ENCODE measurements at regions not wholly inside any gene's neighbourhood (a gene's known extent, or its start where the extent isn't known, plus 50 kb on each side); places are given as distances from the start of the nearest gene placed in this dataset.

- Histone ChIP-seq H3K27me3 (ENCODE audit: insufficient read depth, low read length) (no peaks in the 10 kb centered on the region), H3K27ac (ENCODE audit: low read depth, low read length) (no peak overlapping the region), H3K36me3 (ENCODE audit: insufficient read depth, low read length) (no peaks in the 10 kb centered on the region), H3K4me1 (ENCODE audit: insufficient read depth, low read length) (no peaks in the 10 kb centered on the region), H3K4me3 (ENCODE audit: low read length in 2 of 2) (no peak overlapping the region), H3K9me3 (ENCODE audit: control insufficient read depth in 1 of 2, low read length in 2 of 2) (no peaks in the 10 kb centered on the region)
- Mint-ChIP-seq H3K27me3 (peaks cover 4 to 6% of the 10 kb centered on the region in 2 donors), H3K4me1 (peaks cover 0 to 2% (median 0%) of the 10 kb centered on the region in 4 donors), H3K4me3 (no peak overlapping the region), H3K36me3 (no peaks in the 10 kb centered on the region), H3K9me3 (no peaks in the 10 kb centered on the region), H3K27ac (no peak overlapping the region)
- POLR2A ChIA-PET (ENCODE audit: partially characterized antibody), result no interaction called here
- CTCF ChIA-PET (ENCODE audit: partially characterized antibody), result interaction anchor here (0.7 to 0.8 kb wide), 2 partner anchors 9 to 621 kb away, joined by 4 to 6 read pairs; no protein-coding TSS in a partner anchor
- DNase-seq, result no peak
- intact Hi-C loops (cut with micrococcal nuclease), result no loop called here
Observed at GRCh38 chr2:222807431-222807830, 53.4 kb upstream of the ACSL3 start.

DNA sequence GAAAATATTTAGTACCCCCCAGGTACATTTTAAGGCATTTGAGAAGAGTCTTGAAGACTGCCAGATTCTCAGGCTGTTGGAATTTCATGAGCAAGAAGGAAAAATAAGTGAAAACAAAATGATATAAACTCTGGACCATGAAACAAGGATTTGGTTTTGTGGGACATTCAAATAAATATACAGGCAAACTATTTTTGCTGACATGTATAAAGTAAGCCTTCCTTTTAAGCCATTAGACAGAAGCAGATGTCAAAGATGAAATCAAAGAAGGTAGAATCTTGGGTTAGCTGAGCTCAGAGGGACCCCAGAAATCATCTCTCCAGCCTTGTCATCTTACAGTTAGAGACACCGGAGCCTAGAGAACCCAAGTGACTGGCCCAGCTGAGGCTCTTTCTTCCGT lies 51.3 kb upstream of the ACSL3 start:
- H3K36me3 Mint-ChIP-seq, result no peaks in the 10 kb centered on the region

GRCh38 chr2:222810044-222810443 lies 50.8 kb upstream of the ACSL3 start:
- DNase-seq, result no peak
- Histone ChIP-seq H3K36me3 (ENCODE audit: insufficient read depth, low read length) (no peaks in the 10 kb centered on the region), H3K9me3 (ENCODE audit: control insufficient read depth in 1 of 2, low read length in 2 of 2) (no peaks in the 10 kb centered on the region), H3K4me1 (ENCODE audit: insufficient read depth, low read length) (no peaks in the 10 kb centered on the region), H3K27me3 (ENCODE audit: insufficient read depth, low read length) (no peaks in the 10 kb centered on the region), H3K27ac (ENCODE audit: low read depth, low read length) (no peak overlapping the region), H3K4me3 (ENCODE audit: low read length in 2 of 2) (no peak overlapping the region)
- intact Hi-C loops (cut with micrococcal nuclease), result no loop called here
- H3K36me3 Mint-ChIP-seq, result no peaks in the 10 kb centered on the region
- H3K9me3 Mint-ChIP-seq, result no peaks in the 10 kb centered on the region
- CTCF ChIA-PET (ENCODE audit: partially characterized antibody), result interaction anchor here (0.5 kb wide), 1 partner anchor 13 kb away, joined by 4 read pairs; no protein-coding TSS in a partner anchor
- POLR2A ChIA-PET (ENCODE audit: partially characterized antibody), result no interaction called here
- peaks cover 1 to 4% of the 10 kb centered on the region in 2 donors for H3K27me3 Mint-ChIP-seq
- H3K27ac Mint-ChIP-seq, result no peak overlapping the region
- H3K4me1 Mint-ChIP-seq, result peaks cover 0 to 5% (median 0%) of the 10 kb centered on the region in 4 donors
- H3K4me3 Mint-ChIP-seq, result no peak overlapping the region

More for the DNA sequence above, 51.3 kb upstream of the ACSL3 start:
- peaks cover 1 to 4% of the 10 kb centered on the region in 2 donors for H3K27me3 Mint-ChIP-seq
- Histone ChIP-seq H3K27ac (ENCODE audit: low read depth, low read length) (no peak overlapping the region), H3K36me3 (ENCODE audit: insufficient read depth, low read length) (no peaks in the 10 kb centered on the region), H3K9me3 (ENCODE audit: control insufficient read depth in 1 of 2, low read length in 2 of 2) (no peaks in the 10 kb centered on the region), H3K4me3 (ENCODE audit: low read length in 2 of 2) (no peak overlapping the region), H3K4me1 (ENCODE audit: insufficient read depth, low read length) (no peaks in the 10 kb centered on the region), H3K27me3 (ENCODE audit: insufficient read depth, low read length) (no peaks in the 10 kb centered on the region)
- ChIA-PET POLR2A (ENCODE audit: partially characterized antibody) (no interaction called here), CTCF (ENCODE audit: partially characterized antibody) (no interaction called here)
- no peak overlapping the region for H3K27ac Mint-ChIP-seq
- peaks cover 0 to 5% (median 0%) of the 10 kb centered on the region in 4 donors for H3K4me1 Mint-ChIP-seq
- no peak overlapping the region for H3K4me3 Mint-ChIP-seq
- no peaks in the 10 kb centered on the region for H3K9me3 Mint-ChIP-seq
- intact Hi-C loops (cut with micrococcal nuclease), result no loop called here
- no peak for DNase-seq
